Common myeloid progenitor, CD34-positive (primary cell): ENCODE measurements at regions not wholly inside any gene's neighbourhood (a gene's known extent, or its start where the extent isn't known, plus 50 kb on each side); places are given as distances from the start of the nearest gene placed in this dataset.

Experiments used
- CTCF ChIA-PET: fragments of 350-600 bp; sonication (Branson Sonifier 250); formaldehyde crosslinking; loops from one replicate; lab custom pipeline; 2021; ENCODE audit warnings: antibody characterized with exemption; lab: Charles Lee
- POLR2A ChIA-PET: fragments of 350-600 bp; sonication (Branson Sonifier 250); formaldehyde crosslinking; loops from one replicate; lab custom pipeline; 2021; ENCODE audit warnings: antibody characterized with exemption; lab: Charles Lee
- DNase-seq, 3 donors: peaks; one replicate each; pipeline versions ENCODE4 v3.0.0 to v3.0.0-alpha.2; 2013
- H3K27ac ChIP-seq, 2 experiments: 1 replicate in 1 of 2; 2 replicates in 1 of 2; pipeline ENCODE4 v1.7.0; 2013; ENCODE audit warnings: inconsistent platforms in 2 of 2, low read length in 2 of 2, mild to moderate bottlenecking in 2 of 2, low read depth in 1 of 2, moderate library complexity in 1 of 2; ENCODE audit not compliant: severe bottlenecking in 2 of 2, insufficient read depth in 1 of 2, poor library complexity in 1 of 2
- H3K27me3 ChIP-seq, 5 experiments: replicated peaks in 2 of 5; 1 replicate in 3 of 5; 2 replicates in 2 of 5; pipeline versions ENCODE4 v1.6.1 to v1.7.0; 2013; ENCODE audit warnings: low read length in 4 of 5, mild to moderate bottlenecking in 2 of 5, moderate library complexity in 2 of 5, inconsistent platforms in 1 of 5; ENCODE audit not compliant: insufficient read depth in 5 of 5, control insufficient read depth in 4 of 5
- H3K36me3 ChIP-seq, 4 experiments: 1 replicate in 2 of 4; 2 replicates in 2 of 4; pipeline versions ENCODE4 v1.6.1 to v1.7.0; 2013; ENCODE audit warnings: low read length in 3 of 4, control low read depth in 1 of 4, mild to moderate bottlenecking in 1 of 4; ENCODE audit not compliant: control insufficient read depth in 4 of 4, insufficient read depth in 4 of 4
- H3K4me1 ChIP-seq, 4 experiments: 1 replicate in 3 of 4; 2 replicates in 1 of 4; pipeline versions ENCODE4 v1.6.1 to v1.7.1; 2013; ENCODE audit warnings: low read length in 3 of 4, mild to moderate bottlenecking in 3 of 4, control low read depth in 1 of 4, inconsistent platforms in 1 of 4, moderate library complexity in 1 of 4; ENCODE audit not compliant: control insufficient read depth in 4 of 4, insufficient read depth in 4 of 4; ENCODE audit errors: control extremely low read depth in 1 of 4
- H3K4me3 ChIP-seq, 7 experiments: 1 replicate in 4 of 7; 2 replicates in 3 of 7; pipeline versions ENCODE4 v1.5.1 to v1.7.0; 2013; ENCODE audit warnings: mild to moderate bottlenecking in 7 of 7, low read length in 6 of 7, moderate library complexity in 6 of 7, inconsistent platforms in 2 of 7, low read depth in 2 of 7, control low read depth in 1 of 7; ENCODE audit not compliant: insufficient read depth in 4 of 7, control insufficient read depth in 1 of 7; ENCODE audit errors: extremely low read depth in 1 of 7
- H3K9me3 ChIP-seq, 5 experiments: 1 replicate in 4 of 5; 2 replicates in 1 of 5; pipeline versions ENCODE4 v1.6.1 to v1.7.1; 2013; ENCODE audit warnings: low read length in 4 of 5, mild to moderate bottlenecking in 2 of 5, inconsistent platforms in 1 of 5, low read depth in 1 of 5, moderate library complexity in 1 of 5; ENCODE audit not compliant: control insufficient read depth in 4 of 5, insufficient read depth in 2 of 5; ENCODE audit errors: control extremely low read depth in 1 of 5
- WGBS: methylation state at CpG from one replicate; pipeline ENCODE4 v1.1.5; 2013; ENCODE audit not compliant: insufficient coverage; 5-methylcytosine and 5-hydroxymethylcytosine counted together

DNA sequence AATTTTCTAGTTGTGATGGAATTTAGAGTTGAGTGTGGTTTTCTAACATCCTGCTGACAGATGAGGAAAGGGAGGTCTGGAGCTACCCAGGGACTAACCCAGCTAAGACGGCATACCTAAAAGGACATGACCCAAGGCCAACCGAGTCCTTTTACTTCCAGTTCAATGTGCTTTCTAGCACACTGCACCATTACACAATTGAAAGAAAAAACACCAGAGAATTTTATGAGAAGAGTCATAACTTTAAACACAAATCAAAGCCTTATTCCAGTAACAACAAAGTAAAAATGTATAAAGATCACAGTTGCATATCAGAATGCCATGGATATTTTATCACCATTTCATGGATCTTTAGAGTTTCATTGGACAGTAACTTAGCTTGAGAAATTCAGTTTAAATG, 480.3 kb downstream of the MEIS1 start:
- no peak overlapping the region for H3K27ac ChIP-seq
- H3K4me3 ChIP-seq: no peak overlapping the region
- whole genome bisulfite sequencing: 86% methylated on average over 1 of the region's 2 CpGs
- H3K27me3 ChIP-seq: no peaks in the 10 kb centered on the region
- no peaks in the 10 kb centered on the region for H3K4me1 ChIP-seq
- H3K36me3 ChIP-seq: no peaks in the 10 kb centered on the region
- CTCF ChIA-PET: interaction anchor here (0.6 kb wide), 1 partner anchor 30 kb away, joined by 3 read pairs; no protein-coding TSS in a partner anchor
- DNase-seq: no peak
- POLR2A ChIA-PET: no interaction called here
- H3K9me3 ChIP-seq: no peaks in the 10 kb centered on the region

DNA sequence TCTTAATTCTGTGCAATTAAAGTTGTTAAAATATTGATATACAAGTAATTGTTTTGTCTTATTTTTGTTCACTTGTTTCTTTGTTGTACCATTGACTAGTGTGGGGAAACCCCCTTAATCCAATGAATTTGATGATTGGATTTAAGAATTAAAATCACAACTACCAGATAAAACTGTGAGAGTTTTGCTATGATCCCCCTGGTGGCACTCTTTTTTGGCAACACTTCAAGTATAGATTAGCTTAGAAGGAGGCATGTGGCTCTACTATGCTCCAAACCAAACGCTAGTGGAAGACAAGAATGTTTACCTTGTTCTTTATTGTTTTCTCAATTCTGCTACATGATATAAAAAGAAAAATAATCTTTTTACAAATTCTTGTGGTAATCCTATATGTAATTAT, 477.8 kb upstream of the ETAA1 start:
- Histone ChIP-seq H3K36me3 (no peaks in the 10 kb centered on the region), H3K4me1 (no peaks in the 10 kb centered on the region), H3K27ac (no peak overlapping the region), H3K9me3 (no peaks in the 10 kb centered on the region), H3K4me3 (no peak overlapping the region), H3K27me3 (no peaks in the 10 kb centered on the region)
- ChIA-PET POLR2A (no interaction called here), CTCF (no interaction called here)
- no CpG with 5 or more reads among the region's 1 CpG for WGBS
- DNase-seq: no peak

DNA sequence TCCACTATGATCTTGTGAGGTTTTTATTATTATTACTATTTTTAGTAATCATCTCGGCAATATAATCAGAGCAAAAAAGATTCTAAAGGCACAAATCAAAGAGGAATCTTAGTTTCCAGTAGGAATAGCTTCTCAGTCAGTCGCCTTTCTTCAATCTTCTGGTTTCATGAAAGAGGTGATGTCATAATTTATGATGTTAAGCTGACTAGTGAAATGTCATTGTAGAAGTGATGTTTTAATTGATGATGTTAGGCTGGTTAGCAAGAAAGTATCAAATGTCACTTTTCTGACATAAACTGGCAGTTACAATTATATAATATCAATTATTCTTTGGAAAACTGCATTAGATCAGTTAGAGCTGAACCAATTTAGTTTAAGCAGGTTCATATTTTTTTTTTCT, 476.7 kb upstream of the ETAA1 start:
- Histone ChIP-seq H3K4me1 (no peaks in the 10 kb centered on the region), H3K9me3 (no peaks in the 10 kb centered on the region), H3K27me3 (no peaks in the 10 kb centered on the region), H3K36me3 (no peaks in the 10 kb centered on the region), H3K27ac (no peak overlapping the region), H3K4me3 (no peak overlapping the region)
- DNase-seq: no peak
- CTCF ChIA-PET: interaction anchor here (1.4 kb wide), 1 partner anchor 10 kb away, joined by 3 read pairs; no protein-coding TSS in a partner anchor
- 100% methylated on average over 1 of the region's 2 CpGs for WGBS
- POLR2A ChIA-PET: no interaction called here

DNA sequence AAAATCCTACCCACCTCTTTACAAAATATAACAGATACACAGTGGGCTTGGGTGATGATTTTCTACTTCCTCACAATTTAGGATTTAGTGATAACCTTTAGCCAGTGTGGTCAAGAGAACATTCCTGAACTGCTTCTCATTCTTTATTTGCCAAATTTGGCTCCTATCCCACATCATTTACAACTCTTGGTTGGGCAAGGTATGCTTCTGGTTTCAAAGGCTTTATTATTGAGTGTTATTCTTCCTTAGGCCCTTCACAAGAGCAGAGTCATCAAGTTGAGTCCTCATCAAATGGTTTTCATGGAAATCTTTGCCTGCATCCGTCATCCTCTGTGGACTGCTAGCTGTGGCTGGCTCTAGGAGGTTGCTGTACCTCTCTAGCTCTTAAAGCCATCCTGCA, 472.0 kb upstream of the ETAA1 start:
- WGBS: 91% methylated on average over 1 of the region's 1 CpG
- no peaks in the 10 kb centered on the region for H3K36me3 ChIP-seq
- no peak overlapping the region for H3K4me3 ChIP-seq
- no peak for DNase-seq
- ChIA-PET POLR2A (no interaction called here), CTCF (no interaction called here)
- H3K27ac ChIP-seq: no peak overlapping the region
- peaks cover 0 to 5% (median 5%) of the 10 kb centered on the region in 4 experiments for H3K4me1 ChIP-seq
- H3K9me3 ChIP-seq: no peaks in the 10 kb centered on the region
- H3K27me3 ChIP-seq: no peaks in the 10 kb centered on the region

DNA sequence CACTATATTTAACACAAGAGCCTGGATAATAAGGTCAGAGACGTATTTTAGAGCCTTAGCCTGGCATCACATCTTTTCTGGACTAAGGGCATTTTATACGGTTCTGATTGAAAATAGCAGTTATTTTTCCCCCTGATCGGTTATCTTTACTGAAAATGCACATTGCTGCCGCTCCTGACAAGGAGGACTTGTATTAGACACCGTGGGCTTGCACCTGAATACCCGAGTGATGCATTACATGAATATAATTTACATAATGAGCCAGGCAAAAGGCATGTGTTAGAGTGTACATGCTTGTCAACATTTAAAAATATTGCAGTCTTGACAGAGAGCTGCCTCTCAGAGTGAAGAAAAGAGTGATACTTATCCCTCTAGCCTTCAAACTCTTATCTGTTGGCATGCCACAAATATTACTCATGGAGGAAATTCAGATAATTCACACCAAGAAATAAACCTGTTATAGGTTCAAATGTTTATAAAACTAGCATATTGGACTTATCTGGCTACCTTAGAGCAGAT, 470.5 kb upstream of the ETAA1 start:
- H3K36me3 ChIP-seq: no peaks in the 10 kb centered on the region

DNA sequence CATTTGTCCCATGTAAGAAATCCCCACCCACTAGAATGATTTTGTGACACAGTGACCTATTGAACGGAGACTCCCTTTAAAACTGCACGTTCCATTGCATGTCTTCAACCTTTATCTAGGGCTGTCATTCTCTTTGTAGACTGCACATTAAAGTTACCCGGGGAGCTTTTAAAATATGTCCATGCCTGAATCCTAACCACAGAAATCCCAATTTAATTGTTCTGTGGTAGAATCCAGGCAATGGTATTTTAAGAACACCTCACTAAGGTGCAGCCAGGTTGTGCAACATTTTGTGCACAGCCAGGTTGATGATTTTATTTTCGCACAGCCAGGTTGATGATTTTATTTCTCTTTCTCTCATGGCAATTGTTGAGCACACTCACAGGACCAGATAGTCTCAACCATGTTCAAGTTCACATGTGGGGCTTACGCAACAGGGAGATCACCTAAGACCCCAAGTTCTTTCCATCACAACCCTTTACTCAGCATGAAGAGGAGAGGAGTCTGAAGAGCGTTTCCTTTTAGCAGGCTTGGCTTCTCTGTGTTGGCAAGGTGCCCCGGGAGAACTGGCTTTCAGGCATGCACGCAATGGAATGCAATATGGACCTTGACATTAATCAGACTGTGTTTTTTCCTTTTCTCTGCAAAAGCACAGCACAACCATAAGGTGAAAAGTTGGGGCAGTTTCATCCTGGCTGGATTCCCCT, 467.3 kb upstream of the ETAA1 start:
- peak in 2 of 3 donors; percentile 39 to 44 for DNase-seq
- Histone ChIP-seq H3K9me3 (no peaks in the 10 kb centered on the region), H3K27me3 (no peaks in the 10 kb centered on the region), H3K4me1 (peaks cover 0 to 16% (median 11%) of the 10 kb centered on the region in 4 experiments), H3K27ac (no peak overlapping the region), H3K36me3 (no peaks in the 10 kb centered on the region), H3K4me3 (peak overlapping the region in 2 of 7 experiments; percentile 34 to 39)
- CTCF ChIA-PET: interaction anchor here (0.8 kb wide), 1 partner anchor 9 kb away, joined by 3 read pairs; no protein-coding TSS in a partner anchor
- POLR2A ChIA-PET: no interaction called here
- 61% methylated on average over 6 of the region's 8 CpGs for WGBS

More for the DNA sequence above, 470.5 kb upstream of the ETAA1 start:
- H3K4me3 ChIP-seq: no peak overlapping the region
- POLR2A ChIA-PET: no interaction called here
- H3K9me3 ChIP-seq: no peaks in the 10 kb centered on the region
- no peak overlapping the region for H3K27ac ChIP-seq
- H3K27me3 ChIP-seq: no peaks in the 10 kb centered on the region
- CTCF ChIA-PET: no interaction called here
- peaks cover 0 to 16% (median 11%) of the 10 kb centered on the region in 4 experiments for H3K4me1 ChIP-seq
- 100% methylated on average over 2 of the region's 6 CpGs for WGBS
- no peak for DNase-seq
